ENCODE measurements at regions not wholly inside any gene's neighbourhood (a gene's known extent, or its start where the extent isn't known, plus 50 kb on each side); places are given as distances from the start of the nearest gene placed in this dataset.
A peak's percentile ranks its signal among the peaks of the same experiment; 100 is the strongest.

- Histone ChIP-seq H3K27ac (ENCODE audit: control insufficient read depth, insufficient read depth) (no peak overlapping the region), H2AFZ (ENCODE audit: control insufficient read depth, low read depth, low read length) (peak overlapping the region; percentile 16), H4K20me1 (ENCODE audit: control insufficient read depth, insufficient read depth) (no peaks in the 10 kb centered on the region), H3K9ac (ENCODE audit: control insufficient read depth, insufficient read depth, low read length) (peak overlapping the region; percentile 35; the same call in 1 of the 2 replicates), H3K4me2 (ENCODE audit: control insufficient read depth, insufficient read depth) (peak overlapping the region; percentile 88), H3K79me2 (ENCODE audit: control insufficient read depth, insufficient read depth, low read length) (no peaks in the 10 kb centered on the region), H3K9me3 (replicated peaks; ENCODE audit: control insufficient read depth, insufficient read depth, low read length) (no peaks in the 10 kb centered on the region), H3K4me1 (ENCODE audit: control insufficient read depth, insufficient read depth, low read length) (peaks cover 13% of the 10 kb centered on the region), H3K4me3 (peak overlapping the region; percentile 62), H3K36me3 (ENCODE audit: control insufficient read depth in 2 of 2, insufficient read depth in 2 of 2, low read length in 1 of 2) (no peaks in the 10 kb centered on the region), H3K27me3 (replicated peaks in 1 of 2; ENCODE audit: control insufficient read depth in 2 of 2, insufficient read depth in 2 of 2, low read length in 1 of 2) (peaks cover 2% of the 10 kb centered on the region in 2 experiments; a peak in 1 of 4 replicates)
- no TSS peak for BruUV-seq (replicated peaks)
- ChIA-PET RAD21 (ENCODE audit: unreplicated experiment) (interaction anchor here (1.0 to 2.8 kb wide), 8 partner anchors 8 to 370 kb away, joined by 4 to 25 read pairs (median 6); no protein-coding TSS in a partner anchor), CTCF (interaction anchor here (1.2 to 3.8 kb wide), 17 partner anchors 9 to 370 kb away, joined by 3 to 28 read pairs (median 5); no protein-coding TSS in a partner anchor), POLR2A (no interaction called here), SMC1A (ENCODE audit: uncharacterized antibody, unreplicated experiment) (interaction anchor here (1.0 to 3.6 kb wide), 9 partner anchors 28 to 369 kb away, joined by 3 to 19 read pairs (median 4); no protein-coding TSS in a partner anchor)
- WGBS (ENCODE audit: insufficient coverage, insufficient replicate concordance, low lambda C conversion rate, missing lambda C conversion rate) = 4% methylated on average over 80 of the region's 100 CpGs
- ATAC-seq (peak; percentile 60), FAIRE-seq (no peak), DNase-seq (ENCODE audit: low read depth, low spot score) (no peak)
- intact Hi-C loops (cut with micrococcal nuclease; ENCODE audit: unreplicated experiment) = loop anchor here (2.0 to 5.0 kb wide), 4 partner anchors 68 to 369 kb away; no protein-coding TSS in a partner anchor
- in situ Hi-C loops (cut with MboI) = no loop called here
- TF ChIP-seq CTCF (IDR thresholded peaks at IDR 0.05 in 2 of 3, conservative IDR thresholded peaks at IDR 0.05 in 1 of 3; ENCODE audit: control insufficient read depth in 2 of 3, extremely low read depth in 1 of 3, insufficient read depth in 1 of 3, low read depth in 3 of 3, low read length in 3 of 3) (no peak), TCF12 (IDR thresholded peaks at IDR 0.05; ENCODE audit: low read depth, low read length) (no peak), SMC3 (IDR thresholded peaks at IDR 0.05; ENCODE audit: borderline replicate concordance, low read length) (no peak), POU2F2 (IDR thresholded peaks at IDR 0.05; ENCODE audit: borderline replicate concordance, low read depth, low read length) (peak; percentile 85; the same call in 2 of the 3 replicates), GATAD2B (conservative IDR thresholded peaks at IDR 0.05; ENCODE audit: low read depth) (peak; percentile 79; the same call in 1 of the 2 replicates), ETV6 (conservative IDR thresholded peaks at IDR 0.05 in 1 of 2, IDR thresholded peaks at IDR 0.05 in 1 of 2; ENCODE audit: borderline replicate concordance in 1 of 2, low read depth in 1 of 2) (peak in 1 of 2 experiments; percentile 56; a peak in 1 of 4 replicates), JUND (IDR thresholded peaks at IDR 0.05; ENCODE audit: low read depth, low read length) (no peak), DPF2 (IDR thresholded peaks at IDR 0.05) (peak; percentile 62), LARP7 (IDR thresholded peaks at IDR 0.05) (peak; percentile 47; the same call in 1 of the 2 replicates), ZBTB40 (IDR thresholded peaks at IDR 0.05; ENCODE audit: borderline replicate concordance) (no peak), POLR2A (IDR thresholded peaks at IDR 0.05; ENCODE audit: low read depth, low read length) (peak; percentile 73), NR2F1 (conservative IDR thresholded peaks at IDR 0.05) (0 out of 2 replicates have a peak, but pooled peaks have one; percentile 23), BCLAF1 (IDR thresholded peaks at IDR 0.05) (no peak), HDAC6 (IDR thresholded peaks at IDR 0.05; ENCODE audit: unreplicated experiment) (peak; percentile 95)
Observed at GRCh38 chr20:1803061-1803931, 91.9 kb upstream of the SIRPA start.

Data from GM12878 (cell line).